H9 (cell line): ENCODE measurements at regions not wholly inside any gene's neighbourhood (a gene's known extent, or its start where the extent isn't known, plus 50 kb on each side); places are given as distances from the start of the nearest gene placed in this dataset.

Source experiments
- DNase-seq: peaks from one replicate; pipeline ENCODE4 v3.0.0-alpha.2; 2017
- H2AFZ ChIP-seq: one replicate; pipeline ENCODE4 v1.6.1; 2013; ENCODE audit warnings: mild to moderate bottlenecking, low read length, control low read depth, moderate library complexity
- H2AK5ac ChIP-seq: 2 replicates; pipeline ENCODE4 v1.6.1; 2013; ENCODE audit warnings: low read length, control low read depth, mixed read lengths; ENCODE audit not compliant: insufficient read length
- H2BK120ac ChIP-seq: one replicate; pipeline ENCODE4 v1.6.1; 2013; ENCODE audit warnings: low read depth, mild to moderate bottlenecking, low read length, control low read depth, inconsistent platforms; ENCODE audit not compliant: poor library complexity, severe bottlenecking
- H2BK12ac ChIP-seq: 2 replicates; pipeline ENCODE4 v1.6.1; 2013; ENCODE audit warnings: low read length, control low read depth, mixed read lengths, low read depth; ENCODE audit not compliant: insufficient read length
- H2BK15ac ChIP-seq: 2 replicates; pipeline ENCODE4 v1.6.1; 2013; ENCODE audit warnings: low read depth, low read length, control low read depth
- H2BK20ac ChIP-seq: one replicate; pipeline ENCODE4 v1.6.1; 2013; ENCODE audit warnings: low read depth, mild to moderate bottlenecking, low read length, control low read depth, inconsistent platforms; ENCODE audit not compliant: poor library complexity, severe bottlenecking
- H2BK5ac ChIP-seq: 2 replicates; pipeline ENCODE4 v1.6.1; 2013; ENCODE audit warnings: low read length, control low read depth, mixed read lengths; ENCODE audit not compliant: insufficient read length
- H3K14ac ChIP-seq: 2 replicates; pipeline ENCODE4 v1.6.1; 2013; ENCODE audit warnings: low read length, control low read depth; ENCODE audit not compliant: insufficient read depth
- H3K18ac ChIP-seq: 2 replicates; pipeline ENCODE4 v1.6.1; 2013; ENCODE audit warnings: low read depth, mild to moderate bottlenecking, mixed read lengths, low read length, control low read depth; ENCODE audit not compliant: insufficient read length
- H3K23ac ChIP-seq: 2 replicates; pipeline ENCODE4 v1.6.1; 2013; ENCODE audit warnings: low read length, control low read depth, mixed read lengths, low read depth; ENCODE audit not compliant: insufficient read length
- H3K23me2 ChIP-seq: 2 replicates; pipeline ENCODE4 v1.6.1; 2013; ENCODE audit warnings: low read depth, mild to moderate bottlenecking, mixed read lengths, low read length, control low read depth; ENCODE audit not compliant: insufficient read length, poor library complexity, severe bottlenecking
- H3K27ac ChIP-seq: 2 replicates; pipeline ENCODE4 v1.5.1; 2013; ENCODE audit warnings: low read length, control low read depth, mixed read lengths, low read depth; ENCODE audit not compliant: insufficient read length
- H3K27me3 ChIP-seq: 2 replicates; pipeline ENCODE4 v1.6.1; 2013; ENCODE audit warnings: low read length, control low read depth, inconsistent platforms; ENCODE audit not compliant: insufficient read depth
- H3K4ac ChIP-seq: 2 replicates; pipeline ENCODE4 v1.6.1; 2013; ENCODE audit warnings: low read depth, mild to moderate bottlenecking, control low read depth, inconsistent platforms, low read length, moderate library complexity
- H3K4me1 ChIP-seq: 2 replicates; pipeline ENCODE4 v1.6.1; 2013; ENCODE audit warnings: low read length, control low read depth, inconsistent platforms; ENCODE audit not compliant: insufficient read depth
- H3K4me2 ChIP-seq: 2 replicates; pipeline ENCODE4 v1.6.1; 2013; ENCODE audit warnings: low read length, control low read depth, mixed read lengths; ENCODE audit not compliant: insufficient read length, insufficient read depth
- H3K56ac ChIP-seq: 2 replicates; pipeline ENCODE4 v1.6.1; 2013; ENCODE audit warnings: low read depth, mild to moderate bottlenecking, mixed read lengths, low read length, control low read depth; ENCODE audit not compliant: insufficient read length
- H3K79me1 ChIP-seq: 2 replicates; pipeline ENCODE4 v1.6.1; 2013; ENCODE audit warnings: low read depth, mild to moderate bottlenecking, moderate library complexity, low read length, control low read depth, inconsistent platforms; ENCODE audit not compliant: insufficient read depth, poor library complexity, severe bottlenecking
- H3K79me2 ChIP-seq: 2 replicates; pipeline ENCODE4 v1.6.1; 2013; ENCODE audit warnings: low read length, control low read depth, inconsistent platforms; ENCODE audit not compliant: insufficient read depth
- H3K9ac ChIP-seq: 2 replicates; pipeline ENCODE4 v1.6.1; 2013; ENCODE audit warnings: low read length, control low read depth, mixed read lengths; ENCODE audit not compliant: insufficient read length; ENCODE audit errors: extremely low read depth
- H3K9me3 ChIP-seq: one replicate; pipeline ENCODE4 v1.6.1; 2013; ENCODE audit warnings: low read depth, low read length, inconsistent platforms; ENCODE audit not compliant: control insufficient read depth
- H3T11ph ChIP-seq: one replicate; pipeline ENCODE4 v1.6.1; 2013; ENCODE audit warnings: mild to moderate bottlenecking, low read length, control low read depth, inconsistent platforms
- H4K20me1 ChIP-seq: one replicate; pipeline ENCODE4 v1.6.1; 2013; ENCODE audit not compliant: control insufficient read depth, insufficient read length, insufficient read depth
- H4K5ac ChIP-seq: 2 replicates; pipeline ENCODE4 v1.6.1; 2013; ENCODE audit warnings: low read depth, mild to moderate bottlenecking, mixed read lengths, low read length, control low read depth; ENCODE audit not compliant: insufficient read length
- H4K8ac ChIP-seq: replicated peaks from 2 replicates; pipeline ENCODE4 v1.6.1; 2013; ENCODE audit warnings: low read length, control low read depth, mixed read lengths, low read depth; ENCODE audit not compliant: insufficient read length
- H4K91ac ChIP-seq: 2 replicates; pipeline ENCODE4 v1.6.1; 2013; ENCODE audit warnings: low read depth, mild to moderate bottlenecking, moderate library complexity, mixed read lengths, low read length, control low read depth; ENCODE audit not compliant: insufficient read length
- H3K27ac Mint-ChIP-seq, 3 experiments: 2 replicates in 2 of 3; 3 replicates in 1 of 3; pipeline ENCODE4 v1.8.0; 2020 to 2021; ENCODE audit warnings: mixed read lengths in 3 of 3, mild to moderate bottlenecking in 1 of 3, moderate library complexity in 1 of 3
- H3K27me3 Mint-ChIP-seq: 2 replicates; pipeline ENCODE4 v1.8.0; 2021; ENCODE audit warnings: low read depth, mild to moderate bottlenecking, moderate library complexity, mixed read lengths
- H3K36me3 Mint-ChIP-seq, 3 experiments: 2 replicates in 2 of 3; 3 replicates in 1 of 3; pipeline ENCODE4 v1.8.0; 2020 to 2021; ENCODE audit warnings: low read depth in 3 of 3, mixed read lengths in 3 of 3; ENCODE audit not compliant: insufficient read depth in 1 of 3
- H3K4me1 Mint-ChIP-seq, 2 experiments: 2 replicates each; pipeline ENCODE4 v1.8.0; 2020; ENCODE audit warnings: mixed read lengths in 2 of 2
- H3K4me3 Mint-ChIP-seq, 2 experiments: 2 replicates in 1 of 2; 3 replicates in 1 of 2; pipeline ENCODE4 v1.8.0; 2020 to 2021; ENCODE audit warnings: mild to moderate bottlenecking in 2 of 2, mixed read lengths in 2 of 2, moderate library complexity in 1 of 2
- H3K9me3 Mint-ChIP-seq, 2 experiments: 2 replicates in 1 of 2; 3 replicates in 1 of 2; pipeline ENCODE4 v1.8.0; 2020; ENCODE audit warnings: mild to moderate bottlenecking in 2 of 2, mixed read lengths in 2 of 2, moderate library complexity in 1 of 2
- CTCF ChIP-seq: fragments of 200-600 bp; sonication (generic); conservative IDR thresholded peaks from 3 replicates; pipeline ENCODE4 v1.8.0; 2021; ENCODE audit warnings: antibody characterized with exemption, mild to moderate bottlenecking
- WGBS: extraction: QIAGEN DNeasy Blood & Tissue Kit; methylation state at CpG from one replicate; pipeline ENCODE4 v1.1.7; 2013; ENCODE audit warnings: missing lambda C conversion rate, low lambda C conversion rate, mixed read lengths; ENCODE audit not compliant: insufficient read length; ENCODE audit errors: extremely low coverage; 5-methylcytosine and 5-hydroxymethylcytosine counted together

GRCh38 chr10:113331961-113332360 is 220.9 kb upstream of the HABP2 start:
- Histone ChIP-seq H3K9me3 (no peaks in the 10 kb centered on the region), H2AFZ (no peak overlapping the region), H2AK5ac (no peak overlapping the region), H3T11ph (no peak overlapping the region), H3K14ac (no peak overlapping the region), H2BK120ac (no peak overlapping the region), H2BK12ac (no peak overlapping the region), H3K23ac (no peak overlapping the region), H3K4me1 (peaks cover 3% of the 10 kb centered on the region), H3K4me2 (no peak overlapping the region), H4K8ac (no peak overlapping the region), H2BK20ac (no peak overlapping the region), H2BK5ac (no peak overlapping the region), H3K27me3 (no peaks in the 10 kb centered on the region; the same call in 1 of the 2 replicates), H4K5ac (no peak overlapping the region), H3K4ac (no peak overlapping the region), H3K23me2 (no peaks in the 10 kb centered on the region), H4K91ac (no peak overlapping the region), H2BK15ac (no peak overlapping the region), H3K79me2 (no peaks in the 10 kb centered on the region), H4K20me1 (no peaks in the 10 kb centered on the region), H3K79me1 (no peaks in the 10 kb centered on the region), H3K56ac (no peak overlapping the region), H3K9ac (no peak overlapping the region), H3K27ac (no peak overlapping the region), H3K18ac (no peak overlapping the region)
- no peak for DNase-seq
- Mint-ChIP-seq H3K9me3 (peaks cover 8 to 13% of the 10 kb centered on the region in 2 experiments), H3K36me3 (peaks cover 0 to 15% (median 3%) of the 10 kb centered on the region in 3 experiments; a peak in 4 of 7 replicates), H3K4me3 (no peak overlapping the region), H3K4me1 (peaks cover 9 to 16% of the 10 kb centered on the region in 2 experiments), H3K27ac (no peak overlapping the region), H3K27me3 (peaks cover 6% of the 10 kb centered on the region; the same call in 1 of the 2 replicates)
- no peak for TF ChIP-seq CTCF
- WGBS, result no CpG with 5 or more reads among the region's 3 CpGs
